ENCODE measurements at regions not wholly inside any gene's neighbourhood (a gene's known extent, or its start where the extent isn't known, plus 50 kb on each side); places are given as distances from the start of the nearest gene placed in this dataset.
A peak's percentile ranks its signal among the peaks of the same experiment; 100 is the strongest.

DNA sequence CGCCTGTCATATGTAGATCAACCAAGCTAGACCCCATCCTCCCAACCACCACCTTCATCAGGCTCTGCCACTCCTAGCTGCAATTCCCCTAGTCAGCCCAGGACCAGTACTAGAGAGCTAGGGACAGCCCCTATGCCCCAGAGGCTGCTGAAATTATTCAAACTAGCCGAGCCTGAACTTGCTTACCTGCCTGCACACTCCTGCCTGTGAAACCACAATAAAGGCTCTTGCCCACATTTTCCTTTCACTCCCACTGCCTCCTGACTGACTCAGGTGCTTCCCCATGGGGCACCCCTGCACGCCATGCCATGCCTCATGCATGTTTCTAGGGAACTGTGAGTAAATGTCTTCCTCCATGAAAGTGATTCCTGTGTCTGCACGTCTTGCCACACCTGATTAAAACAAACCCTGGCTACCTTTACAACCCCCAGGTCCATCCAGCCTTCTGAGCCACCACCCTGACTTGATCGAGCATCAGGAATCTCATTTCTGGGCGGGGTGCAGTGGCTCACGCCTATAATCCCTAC is 66.5 kb upstream of the IER3 start:
- H4K20me1 ChIP-seq (ENCODE audit: control insufficient read depth, insufficient read depth) = no peaks in the 10 kb centered on the region
- in situ Hi-C loops (cut with MboI) = no loop called here
- no peaks in the 10 kb centered on the region for H3K27me3 ChIP-seq (replicated peaks in 1 of 2; ENCODE audit: control insufficient read depth in 2 of 2, insufficient read depth in 2 of 2, low read length in 1 of 2)
- BruUV-seq (replicated peaks) = no TSS peak
- H3K9ac ChIP-seq (ENCODE audit: control insufficient read depth, insufficient read depth, low read length) = no peak overlapping the region
- SMC1A ChIA-PET (ENCODE audit: uncharacterized antibody, unreplicated experiment) = interaction anchor here (1.0 to 16.8 kb wide), 20 partner anchors 10 to 123 kb away, joined by 3 to 217 read pairs (median 5); partner anchors contain the start of gene IER3
- FAIRE-seq = peak; percentile 86
- ATAC-seq = peak; percentile 90
- peak; percentile 92 for DNase-seq (ENCODE audit: low read depth, low spot score)
- H3K27ac ChIP-seq (ENCODE audit: control insufficient read depth, insufficient read depth) = no peak overlapping the region; the same call in 1 of the 2 replicates
- peaks cover 1% of the 10 kb centered on the region; the same call in 2 of the 3 replicates for H3K9me3 ChIP-seq (replicated peaks; ENCODE audit: control insufficient read depth, insufficient read depth, low read length)
- POLR2A ChIA-PET = interaction anchor here (0.6 to 5.5 kb wide), 17 partner anchors 10 to 847 kb away, joined by 3 to 77 read pairs (median 8); no protein-coding TSS in a partner anchor
- peaks cover 39% of the 10 kb centered on the region for H3K4me1 ChIP-seq (ENCODE audit: control insufficient read depth, insufficient read depth, low read length)
- no peaks in the 10 kb centered on the region for H3K79me2 ChIP-seq (ENCODE audit: control insufficient read depth, insufficient read depth, low read length)
- H3K4me3 ChIP-seq = no peak overlapping the region
- intact Hi-C loops (cut with micrococcal nuclease; ENCODE audit: unreplicated experiment) = loop anchor here (1.0 to 2.0 kb wide), 2 partner anchors 52 to 68 kb away; partner anchors contain the start of gene FLOT1
- CTCF ChIA-PET = interaction anchor here (1.0 to 4.8 kb wide), 13 partner anchors 10 to 277 kb away, joined by 3 to 38 read pairs (median 4); no protein-coding TSS in a partner anchor
- H3K36me3 ChIP-seq (ENCODE audit: control insufficient read depth in 2 of 2, insufficient read depth in 2 of 2, low read length in 1 of 2) = no peaks in the 10 kb centered on the region
- H2AFZ ChIP-seq (ENCODE audit: control insufficient read depth, low read depth, low read length) = no peak overlapping the region
- RAD21 ChIA-PET (ENCODE audit: unreplicated experiment) = interaction anchor here (0.6 to 5.4 kb wide), 19 partner anchors 11 to 269 kb away, joined by 3 to 98 read pairs (median 6); partner anchors contain the start of genes FLOT1 and IER3
- H3K4me2 ChIP-seq (ENCODE audit: control insufficient read depth, insufficient read depth) = peak overlapping the region; percentile 12; the same call in 1 of the 2 replicates
- 9% methylated on average over 7 of the region's 7 CpGs for WGBS (ENCODE audit: insufficient coverage, insufficient replicate concordance, low lambda C conversion rate, missing lambda C conversion rate)
- TF ChIP-seq, protein P1, sequence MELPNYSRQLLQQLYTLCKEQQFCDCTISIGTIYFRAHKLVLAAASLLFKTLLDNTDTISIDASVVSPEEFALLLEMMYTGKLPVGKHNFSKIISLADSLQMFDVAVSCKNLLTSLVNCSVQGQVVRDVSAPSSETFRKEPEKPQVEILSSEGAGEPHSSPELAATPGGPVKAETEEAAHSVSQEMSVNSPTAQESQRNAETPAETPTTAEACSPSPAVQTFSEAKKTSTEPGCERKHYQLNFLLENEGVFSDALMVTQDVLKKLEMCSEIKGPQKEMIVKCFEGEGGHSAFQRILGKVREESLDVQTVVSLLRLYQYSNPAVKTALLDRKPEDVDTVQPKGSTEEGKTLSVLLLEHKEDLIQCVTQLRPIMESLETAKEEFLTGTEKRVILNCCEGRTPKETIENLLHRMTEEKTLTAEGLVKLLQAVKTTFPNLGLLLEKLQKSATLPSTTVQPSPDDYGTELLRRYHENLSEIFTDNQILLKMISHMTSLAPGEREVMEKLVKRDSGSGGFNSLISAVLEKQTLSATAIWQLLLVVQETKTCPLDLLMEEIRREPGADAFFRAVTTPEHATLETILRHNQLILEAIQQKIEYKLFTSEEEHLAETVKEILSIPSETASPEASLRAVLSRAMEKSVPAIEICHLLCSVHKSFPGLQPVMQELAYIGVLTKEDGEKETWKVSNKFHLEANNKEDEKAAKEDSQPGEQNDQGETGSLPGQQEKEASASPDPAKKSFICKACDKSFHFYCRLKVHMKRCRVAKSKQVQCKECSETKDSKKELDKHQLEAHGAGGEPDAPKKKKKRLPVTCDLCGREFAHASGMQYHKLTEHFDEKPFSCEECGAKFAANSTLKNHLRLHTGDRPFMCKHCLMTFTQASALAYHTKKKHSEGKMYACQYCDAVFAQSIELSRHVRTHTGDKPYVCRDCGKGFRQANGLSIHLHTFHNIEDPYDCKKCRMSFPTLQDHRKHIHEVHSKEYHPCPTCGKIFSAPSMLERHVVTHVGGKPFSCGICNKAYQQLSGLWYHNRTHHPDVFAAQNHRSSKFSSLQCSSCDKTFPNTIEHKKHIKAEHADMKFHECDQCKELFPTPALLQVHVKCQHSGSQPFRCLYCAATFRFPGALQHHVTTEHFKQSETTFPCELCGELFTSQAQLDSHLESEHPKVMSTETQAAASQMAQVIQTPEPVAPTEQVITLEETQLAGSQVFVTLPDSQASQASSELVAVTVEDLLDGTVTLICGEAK (IDR thresholded peaks at IDR 0.05; ENCODE audit: borderline replicate concordance) = peak; percentile 12; the same call in 1 of the 2 replicates
- no peak for TF ChIP-seq ZZZ3 (IDR thresholded peaks at IDR 0.05; ENCODE audit: control insufficient read depth, insufficient read length, low read depth)
- TF ChIP-seq RUNX3 (IDR thresholded peaks at IDR 0.05; ENCODE audit: low read length) = peak; percentile 100
- TF ChIP-seq RAD21 (IDR thresholded peaks at IDR 0.05; ENCODE audit: insufficient read depth, low read depth, low read length) = no peak
- no peak for TF ChIP-seq CBX3 (IDR thresholded peaks at IDR 0.05; ENCODE audit: borderline replicate concordance, low read depth)
- no peak for TF ChIP-seq SREBF2 (IDR thresholded peaks at IDR 0.05; ENCODE audit: low read length)
- TF ChIP-seq, protein P2, sequence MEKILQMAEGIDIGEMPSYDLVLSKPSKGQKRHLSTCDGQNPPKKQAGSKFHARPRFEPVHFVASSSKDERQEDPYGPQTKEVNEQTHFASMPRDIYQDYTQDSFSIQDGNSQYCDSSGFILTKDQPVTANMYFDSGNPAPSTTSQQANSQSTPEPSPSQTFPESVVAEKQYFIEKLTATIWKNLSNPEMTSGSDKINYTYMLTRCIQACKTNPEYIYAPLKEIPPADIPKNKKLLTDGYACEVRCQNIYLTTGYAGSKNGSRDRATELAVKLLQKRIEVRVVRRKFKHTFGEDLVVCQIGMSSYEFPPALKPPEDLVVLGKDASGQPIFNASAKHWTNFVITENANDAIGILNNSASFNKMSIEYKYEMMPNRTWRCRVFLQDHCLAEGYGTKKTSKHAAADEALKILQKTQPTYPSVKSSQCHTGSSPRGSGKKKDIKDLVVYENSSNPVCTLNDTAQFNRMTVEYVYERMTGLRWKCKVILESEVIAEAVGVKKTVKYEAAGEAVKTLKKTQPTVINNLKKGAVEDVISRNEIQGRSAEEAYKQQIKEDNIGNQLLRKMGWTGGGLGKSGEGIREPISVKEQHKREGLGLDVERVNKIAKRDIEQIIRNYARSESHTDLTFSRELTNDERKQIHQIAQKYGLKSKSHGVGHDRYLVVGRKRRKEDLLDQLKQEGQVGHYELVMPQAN (conservative IDR thresholded peaks at IDR 0.05) = no peak
- TF ChIP-seq ZSCAN29 (IDR thresholded peaks at IDR 0.05) = no peak
- TF ChIP-seq RBBP5 (conservative IDR thresholded peaks at IDR 0.05) = no peak
- TF ChIP-seq SMARCA5 (IDR thresholded peaks at IDR 0.05) = peak; percentile 82; the same call in 1 of the 2 replicates
- TF ChIP-seq MXI1 (IDR thresholded peaks at IDR 0.05; ENCODE audit: low read depth, low read length) = peak; percentile 72
- TF ChIP-seq IKZF1 (conservative IDR thresholded peaks at IDR 0.05) = peak; percentile 100
- TF ChIP-seq ATF7 (IDR thresholded peaks at IDR 0.05; ENCODE audit: low read depth) = peak; percentile 89
- peak; percentile 89 for TF ChIP-seq TCF12 (IDR thresholded peaks at IDR 0.05; ENCODE audit: low read depth, low read length)
- TF ChIP-seq, protein P3, sequence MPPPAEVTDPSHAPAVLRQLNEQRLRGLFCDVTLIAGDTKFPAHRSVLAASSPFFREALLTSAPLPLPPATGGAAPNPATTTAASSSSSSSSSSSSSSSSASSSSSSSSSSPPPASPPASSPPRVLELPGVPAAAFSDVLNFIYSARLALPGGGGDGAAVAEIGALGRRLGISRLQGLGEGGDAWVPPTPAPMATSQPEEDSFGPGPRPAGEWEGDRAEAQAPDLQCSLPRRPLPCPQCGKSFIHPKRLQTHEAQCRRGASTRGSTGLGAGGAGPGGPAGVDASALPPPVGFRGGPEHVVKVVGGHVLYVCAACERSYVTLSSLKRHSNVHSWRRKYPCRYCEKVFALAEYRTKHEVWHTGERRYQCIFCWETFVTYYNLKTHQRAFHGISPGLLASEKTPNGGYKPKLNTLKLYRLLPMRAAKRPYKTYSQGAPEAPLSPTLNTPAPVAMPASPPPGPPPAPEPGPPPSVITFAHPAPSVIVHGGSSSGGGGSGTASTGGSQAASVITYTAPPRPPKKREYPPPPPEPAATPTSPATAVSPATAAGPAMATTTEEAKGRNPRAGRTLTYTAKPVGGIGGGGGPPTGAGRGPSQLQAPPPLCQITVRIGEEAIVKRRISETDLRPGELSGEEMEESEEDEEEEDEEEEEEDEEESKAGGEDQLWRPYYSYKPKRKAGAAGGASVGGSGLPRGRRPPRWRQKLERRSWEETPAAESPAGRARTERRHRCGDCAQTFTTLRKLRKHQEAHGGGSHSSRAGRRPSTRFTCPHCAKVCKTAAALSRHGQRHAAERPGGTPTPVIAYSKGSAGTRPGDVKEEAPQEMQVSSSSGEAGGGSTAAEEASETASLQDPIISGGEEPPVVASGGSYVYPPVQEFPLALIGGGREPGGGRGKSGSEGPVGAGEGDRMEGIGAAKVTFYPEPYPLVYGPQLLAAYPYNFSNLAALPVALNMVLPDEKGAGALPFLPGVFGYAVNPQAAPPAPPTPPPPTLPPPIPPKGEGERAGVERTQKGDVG (CRISPR knock-in tag; IDR thresholded peaks at IDR 0.05) = no peak
- TF ChIP-seq EED (IDR thresholded peaks at IDR 0.05; ENCODE audit: low read depth) = peak; percentile 100

Data from GM12878 (cell line).